Activated CD8-positive, alpha-beta memory T cell treated with anti-CD3 and anti-CD28 coated beads, Interleukin-2, amount 50 U/mL, for 4 hours (primary cell): ENCODE measurements at regions not wholly inside any gene's neighbourhood (a gene's known extent, or its start where the extent isn't known, plus 50 kb on each side); places are given as distances from the start of the nearest gene placed in this dataset.

Experiments
- DNase-seq: peaks from one replicate; pipeline ENCODE4 v3.0.0-alpha.2; 2020

GRCh38 chr1:208420696-208421095 lies 176.5 kb upstream of the PLXNA2 start:
- no peak for DNase-seq

GRCh38 chr1:208421486-208421885 lies 177.3 kb upstream of the PLXNA2 start:
- no peak for DNase-seq

DNA sequence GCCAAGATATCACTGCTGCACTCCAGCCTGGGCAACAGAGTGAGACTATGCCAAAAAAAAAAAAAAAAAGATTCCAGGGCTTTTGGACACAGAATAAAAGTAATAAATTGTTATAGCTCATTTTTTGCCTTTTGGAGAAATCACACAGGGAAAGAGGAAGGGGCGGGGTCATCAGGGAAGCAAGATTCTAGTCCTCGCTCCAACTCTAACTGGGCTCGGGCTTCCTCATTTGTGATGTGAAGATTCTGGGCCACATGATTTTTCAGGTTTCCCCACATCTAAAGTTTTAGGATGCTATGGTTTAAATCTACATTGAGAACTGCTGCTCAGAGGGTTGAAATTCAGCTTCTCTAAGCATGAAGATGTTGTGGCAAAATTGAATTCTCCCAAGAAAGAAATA lies 179.3 kb upstream of the PLXNA2 start:
- DNase-seq: no peak

DNA sequence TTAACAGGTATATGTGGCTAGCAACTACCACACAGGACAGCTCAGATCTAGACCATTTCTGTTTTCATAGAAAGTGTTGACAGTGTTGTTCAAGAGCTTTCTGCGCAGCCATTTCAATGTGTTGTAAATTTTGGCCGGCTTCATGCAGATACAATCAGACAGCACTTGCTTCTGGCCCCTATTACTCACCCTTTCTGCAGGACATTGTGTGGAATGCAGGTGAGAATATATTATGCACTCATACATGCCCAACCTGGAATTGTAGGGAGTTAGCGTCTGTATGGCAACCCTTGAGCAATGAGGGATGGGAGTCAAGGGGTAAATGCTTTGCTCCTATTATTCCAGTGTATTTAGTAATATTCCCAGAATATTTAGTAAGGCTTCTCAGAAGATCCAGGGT lies 180.9 kb upstream of the PLXNA2 start:
- DNase-seq: no peak

- DNase-seq: no peak
Measured at GRCh38 chr1:208430220-208430619, 186.0 kb upstream of the PLXNA2 start.

DNA sequence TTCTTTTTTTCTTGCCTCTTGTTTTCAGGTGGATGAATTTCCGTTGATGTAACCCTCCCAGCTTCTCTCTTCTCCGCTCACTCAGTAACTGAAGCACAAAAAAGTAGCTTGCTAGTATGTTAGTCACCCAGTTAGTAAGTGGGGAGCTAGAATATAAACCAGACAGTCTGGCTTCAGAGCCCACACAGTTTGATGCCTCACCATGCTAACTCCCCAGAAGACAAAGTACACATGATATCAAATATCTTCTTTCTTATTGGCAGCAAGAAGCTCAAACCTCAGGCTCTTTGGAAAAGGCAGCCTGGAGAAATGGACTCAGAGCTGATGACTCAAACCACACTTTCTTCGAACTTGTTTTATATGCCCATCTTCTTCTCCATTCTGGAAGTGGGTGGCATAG lies 187.5 kb upstream of the PLXNA2 start:
- DNase-seq: no peak

DNA sequence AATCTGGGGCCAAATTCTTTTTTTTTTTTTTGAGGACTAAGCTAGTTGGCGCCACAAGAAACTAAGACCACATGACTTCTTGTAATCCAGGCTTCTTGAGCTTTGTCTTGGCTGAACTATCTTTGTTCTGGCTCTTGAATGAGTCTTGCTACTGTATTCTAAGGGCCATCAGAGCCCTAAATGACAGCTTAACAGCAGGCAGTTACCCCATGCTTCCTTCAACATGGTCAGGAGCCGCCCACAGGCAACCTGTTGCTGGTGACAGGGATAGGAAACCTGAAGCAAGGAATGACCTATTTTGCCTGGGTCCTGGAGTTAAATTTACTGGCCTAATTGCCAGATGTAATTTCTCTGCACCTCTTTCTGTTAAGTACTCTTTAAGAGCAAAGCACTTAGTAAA lies 188.2 kb upstream of the PLXNA2 start:
- DNase-seq: no peak

DNA sequence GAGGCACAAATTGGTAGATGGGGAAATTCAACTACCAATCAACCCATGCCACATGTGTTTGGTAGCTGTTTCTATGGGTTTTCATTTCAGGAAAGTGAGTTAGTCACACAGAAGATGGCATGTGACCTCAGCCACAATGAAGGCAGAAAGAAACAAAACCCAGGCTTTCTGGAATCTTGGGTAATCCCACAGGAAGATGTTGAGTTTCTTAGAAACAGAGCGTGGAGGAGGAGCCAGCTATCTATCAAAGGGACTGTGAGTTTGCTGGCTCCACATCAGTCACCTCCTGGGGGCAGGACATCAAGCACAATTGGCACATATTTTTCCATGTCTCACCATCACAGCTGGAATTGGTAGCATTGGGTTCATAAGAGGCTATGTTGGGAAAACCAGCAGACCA lies 188.9 kb upstream of the PLXNA2 start:
- no peak for DNase-seq

DNA sequence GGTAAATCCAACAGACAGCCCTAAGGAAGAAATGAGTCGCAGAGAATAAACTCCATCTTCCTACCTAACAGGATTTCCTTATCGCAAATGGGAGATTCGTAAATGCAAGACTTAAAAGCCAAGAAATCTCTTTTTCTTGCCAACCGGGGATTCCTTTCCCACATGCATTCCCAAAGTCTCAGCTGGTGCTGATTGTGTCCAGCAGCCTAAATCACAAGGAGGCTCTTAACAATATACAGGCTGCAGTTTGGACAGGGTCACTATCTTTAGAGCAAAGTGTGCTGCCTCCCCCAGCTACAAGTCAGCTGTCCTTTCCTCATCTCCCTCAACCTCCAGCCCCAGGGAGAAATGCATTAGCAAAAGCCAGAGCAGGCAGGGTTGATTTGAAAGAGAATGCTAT lies 189.8 kb upstream of the PLXNA2 start:
- DNase-seq: no peak

DNA sequence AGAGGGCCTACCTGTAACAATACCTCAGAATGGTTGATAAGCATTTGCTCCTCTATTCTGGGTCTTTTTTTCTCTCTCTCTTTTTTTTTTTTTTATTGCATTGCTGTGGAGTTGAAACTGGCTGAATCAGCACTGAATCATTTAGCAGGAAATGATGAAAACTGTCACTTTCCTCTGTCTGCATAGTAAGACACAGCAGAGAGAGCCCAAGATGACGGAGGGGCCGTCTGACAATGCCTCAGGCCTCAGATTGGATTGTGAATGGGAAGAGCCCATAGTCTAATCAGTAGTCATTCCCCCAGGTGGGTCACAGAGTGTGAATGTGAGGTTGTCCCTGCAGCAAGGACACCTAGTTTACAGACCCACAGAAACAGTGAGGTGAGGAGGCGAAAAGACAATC lies 193.2 kb upstream of the PLXNA2 start:
- DNase-seq: no peak

DNA sequence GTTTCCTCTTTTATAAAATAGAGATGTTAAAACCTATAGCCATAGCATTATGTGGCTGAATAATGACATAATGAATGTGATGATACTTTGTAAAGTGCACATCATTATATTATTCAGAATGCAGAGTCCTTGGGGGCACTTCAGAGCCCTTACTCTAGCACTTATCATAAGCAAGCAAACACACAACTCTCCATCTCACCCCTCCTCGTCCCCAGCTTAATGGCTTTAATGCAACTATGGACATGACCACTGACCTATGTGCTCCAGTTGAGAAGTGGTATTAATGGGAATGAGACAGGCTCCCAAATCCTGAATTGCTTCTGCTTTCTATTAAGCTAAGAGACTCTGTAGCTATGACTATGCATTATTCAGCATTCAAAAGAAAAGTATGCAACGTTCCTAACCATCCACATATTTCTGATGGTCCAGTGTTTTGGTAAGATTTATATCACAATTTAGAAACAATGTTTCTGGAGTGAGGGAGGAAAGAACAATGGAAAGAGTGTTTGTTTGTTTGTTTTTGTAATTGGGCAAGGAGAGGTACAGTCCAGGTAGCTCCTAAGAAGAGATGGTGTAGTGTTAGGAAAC lies 194.0 kb upstream of the PLXNA2 start:
- DNase-seq: no peak

DNA sequence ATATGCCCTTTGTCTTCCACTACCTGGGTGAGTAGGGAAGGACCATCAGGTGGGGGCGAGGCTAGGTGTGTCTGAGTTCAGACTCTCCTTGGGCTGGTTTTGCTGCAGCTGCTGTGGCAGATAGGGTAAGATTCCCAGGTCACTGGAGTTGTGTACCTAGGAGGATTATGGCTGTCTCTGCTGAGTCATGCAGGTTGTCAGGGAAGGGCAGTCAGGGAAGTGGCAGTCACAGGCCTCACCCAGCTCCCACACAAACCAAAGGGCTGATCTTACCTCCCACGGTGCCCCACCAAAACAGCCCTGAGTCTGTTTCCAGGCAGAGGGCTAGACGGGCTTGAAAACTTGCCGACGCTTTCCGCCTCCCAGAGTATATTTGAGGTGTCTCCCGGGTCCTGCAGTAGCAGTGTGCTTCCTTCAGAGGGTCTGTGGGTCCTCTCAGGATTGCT lies 201.6 kb upstream of the PLXNA2 start:
- no peak for DNase-seq

DNA sequence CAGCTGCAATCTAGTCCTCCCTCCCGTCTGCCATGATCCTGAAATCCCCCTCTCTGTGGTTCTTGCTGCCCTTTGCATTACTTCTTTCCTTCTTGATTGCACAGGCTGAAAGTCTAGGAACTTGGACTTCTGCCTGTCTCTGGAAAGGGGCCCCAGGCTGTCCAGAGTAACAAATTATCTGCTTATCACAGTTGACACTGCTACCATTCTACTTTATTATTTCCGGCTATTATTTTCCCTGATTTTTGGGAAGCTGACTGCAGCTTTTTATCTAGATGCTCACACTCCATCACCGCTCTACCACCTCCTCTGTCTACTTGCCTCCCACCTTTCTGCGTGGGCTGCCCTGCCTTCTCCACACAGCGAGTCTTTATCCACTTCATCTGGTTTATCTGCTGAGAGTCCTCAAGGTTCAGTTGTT lies 202.1 kb upstream of the PLXNA2 start:
- DNase-seq: no peak

GRCh38 chr1:208448425-208448824 lies 204.2 kb upstream of the PLXNA2 start:
- DNase-seq: no peak

- no peak for DNase-seq
Measured at GRCh38 chr1:208449951-208450350, 205.8 kb upstream of the PLXNA2 start.

GRCh38 chr1:208450958-208451357 lies 206.8 kb upstream of the PLXNA2 start:
- DNase-seq: no peak

DNA sequence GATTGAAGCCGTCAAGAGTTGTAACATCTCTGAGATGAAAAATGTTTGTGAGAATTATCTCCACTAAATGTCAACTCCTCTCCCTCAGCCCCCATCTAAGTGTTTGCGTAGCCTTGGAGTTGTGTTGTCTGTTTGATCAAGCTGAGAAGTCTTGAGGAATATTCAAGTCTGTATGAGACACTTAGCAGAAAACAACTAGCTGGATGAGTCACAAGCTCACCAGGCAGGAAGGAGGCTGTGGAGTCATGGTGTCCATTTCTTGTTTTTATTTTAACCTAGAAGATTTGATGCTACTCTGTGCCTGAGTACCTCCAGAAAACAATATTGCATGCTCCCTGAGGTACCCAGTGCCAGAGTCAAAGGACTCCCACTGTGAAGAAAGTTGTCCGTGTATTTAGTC lies 211.6 kb upstream of the PLXNA2 start:
- no peak for DNase-seq

DNA sequence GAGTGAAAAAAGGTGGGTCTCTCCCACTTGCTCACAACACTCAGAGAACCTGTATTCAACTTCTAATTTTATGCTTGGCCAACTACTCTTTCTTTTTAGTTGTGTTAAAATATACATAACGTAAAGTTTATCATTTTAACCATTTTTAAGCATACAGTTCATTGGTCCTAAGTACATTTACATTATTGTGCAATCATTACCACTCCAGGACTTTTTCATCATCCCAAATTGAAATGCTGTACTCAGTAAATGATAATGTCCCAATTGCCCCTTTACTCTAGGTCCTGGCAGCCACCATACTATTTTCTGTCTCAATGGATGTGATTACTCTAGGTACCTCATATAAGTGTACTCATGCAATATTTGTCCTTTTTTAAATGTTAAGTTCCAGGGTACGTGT lies 212.3 kb upstream of the PLXNA2 start:
- DNase-seq: no peak

DNA sequence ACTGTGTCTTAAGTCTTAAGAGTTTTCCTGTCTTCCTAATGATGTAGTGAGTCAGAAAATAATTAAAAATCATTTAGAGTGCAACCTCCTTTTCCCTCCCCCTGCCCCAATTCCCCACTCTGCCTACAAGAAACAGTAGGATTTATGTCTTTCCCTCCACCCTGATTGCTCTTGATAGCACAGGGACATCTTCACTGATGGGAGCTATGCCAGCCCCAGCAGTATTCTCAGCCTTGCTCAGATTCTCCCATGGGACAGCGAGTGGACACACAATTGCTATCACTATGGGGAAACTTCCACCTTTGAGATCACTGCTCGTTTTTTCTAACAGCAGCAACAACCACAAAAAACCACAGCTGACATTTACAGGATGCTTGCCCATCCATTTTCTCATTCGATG lies 216.6 kb upstream of the PLXNA2 start:
- no peak for DNase-seq

GRCh38 chr1:208461680-208462079 lies 217.5 kb upstream of the PLXNA2 start:
- no peak for DNase-seq

DNA sequence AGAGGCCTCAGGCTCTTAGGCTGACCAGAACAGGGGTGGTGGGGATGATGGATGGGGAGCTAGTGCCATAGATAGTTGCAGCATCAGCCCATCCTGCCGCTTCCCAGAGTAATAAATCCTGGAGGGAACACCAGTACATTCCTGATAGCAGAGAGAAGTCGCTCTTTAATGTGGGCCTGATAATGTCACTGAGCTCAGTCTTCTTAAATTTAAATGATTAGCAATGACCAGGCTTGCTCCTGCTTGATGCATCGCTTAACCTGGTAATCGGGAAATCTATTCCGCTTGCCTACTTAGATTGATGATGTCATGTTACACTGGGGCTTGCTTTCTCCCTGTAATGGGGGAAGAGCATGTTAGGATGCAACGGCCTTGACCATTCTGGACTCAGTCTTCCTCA lies 218.6 kb upstream of the PLXNA2 start:
- no peak for DNase-seq

- DNase-seq: no peak
Measured at GRCh38 chr1:208465266-208465665, 221.1 kb upstream of the PLXNA2 start.

GRCh38 chr1:208465786-208466590 lies 221.8 kb upstream of the PLXNA2 start:
- no peak for DNase-seq

DNA sequence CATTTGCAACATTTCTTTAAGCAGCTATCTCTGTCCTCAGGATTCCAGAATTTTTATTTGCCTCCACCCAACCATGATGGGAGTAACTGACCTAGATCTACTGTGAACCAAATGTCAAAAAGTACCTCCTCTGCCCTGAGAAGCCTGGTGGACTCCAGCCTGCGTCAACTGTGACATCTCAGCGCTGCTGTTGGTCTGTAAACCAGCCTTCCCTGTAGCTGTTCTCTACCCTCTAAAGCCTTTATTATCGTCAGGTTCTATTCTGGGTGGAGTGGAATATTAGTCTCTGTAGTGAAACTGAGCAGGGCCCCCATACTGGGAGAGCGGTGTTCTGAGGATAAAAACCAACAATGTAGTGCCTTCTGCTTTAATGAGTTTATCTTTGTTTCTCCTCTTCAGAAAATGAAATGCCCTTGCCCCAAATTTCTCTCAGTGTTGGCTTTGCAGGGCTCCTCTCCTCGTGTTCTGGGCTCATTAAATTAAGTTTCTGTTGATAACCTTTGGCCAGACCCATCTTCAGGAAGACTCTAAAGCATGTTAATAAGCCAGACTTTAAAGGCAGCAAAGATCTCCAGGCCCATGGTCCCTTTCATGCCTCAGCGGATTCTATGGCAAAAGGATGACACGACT lies 223.1 kb upstream of the PLXNA2 start:
- DNase-seq: no peak
